ENCODE measurements at regions not wholly inside any gene's neighbourhood (a gene's known extent, or its start where the extent isn't known, plus 50 kb on each side); places are given as distances from the start of the nearest gene placed in this dataset.

DNA sequence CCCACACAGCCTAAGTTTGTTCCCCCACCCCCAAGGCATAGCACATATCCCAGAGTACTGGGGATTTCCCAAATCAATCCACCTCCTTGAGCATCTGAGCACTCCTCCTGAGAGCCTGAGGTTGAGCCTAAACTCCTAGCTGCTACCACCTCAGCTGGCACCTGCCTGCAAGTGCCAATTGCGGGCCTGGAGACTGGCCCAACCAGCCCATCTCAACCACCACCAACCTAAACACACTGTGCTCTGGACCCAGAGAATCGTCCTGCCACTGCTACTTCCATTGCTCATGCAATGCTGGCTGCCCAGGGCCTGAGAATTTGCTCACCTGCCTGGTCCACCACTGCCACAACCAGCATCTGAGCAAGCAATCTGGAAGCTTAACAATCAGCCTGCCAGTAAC is 177.1 kb downstream of the FGF13 start:
- peaks cover 0 to 12% of the 10 kb centered on the region in 2 donors for H3K27me3 ChIP-seq

DNA sequence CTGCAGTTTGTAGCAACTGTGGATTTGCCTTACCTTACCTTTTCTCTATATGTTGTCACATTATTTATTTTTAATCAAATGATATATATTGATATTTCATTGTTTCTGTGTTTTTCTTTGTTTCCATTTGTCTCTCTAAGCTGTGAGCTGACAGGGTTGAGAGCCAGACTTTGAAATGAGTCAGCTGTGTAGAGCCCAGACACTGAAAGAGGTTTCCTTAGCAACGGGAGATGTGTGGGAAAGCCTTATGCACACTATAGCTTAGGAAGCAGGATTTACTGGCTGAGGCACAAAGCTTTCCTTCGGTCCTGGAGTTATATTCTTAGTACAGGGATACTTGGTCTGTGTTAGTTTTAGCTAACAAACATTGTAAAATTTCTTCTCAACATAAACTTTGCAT is 192.2 kb downstream of the FGF13 start:
- intact Hi-C loops (cut with DNase I; ENCODE audit: low total_unique reads) = no loop called here
- Histone ChIP-seq H3K27me3 (peaks cover 0 to 19% of the 10 kb centered on the region in 2 donors), H3K9me3 (no peaks in the 10 kb centered on the region), H3K4me3 (no peak overlapping the region), H3K4me1 (no peaks in the 10 kb centered on the region), H3K36me3 (no peaks in the 10 kb centered on the region), H3K27ac (no peak overlapping the region)
- no peak for DNase-seq (ENCODE audit: low spot score in 2 of 2)
- TF ChIP-seq POLR2AphosphoS5 (IDR thresholded peaks at IDR 0.05) (no peak), POLR2A (IDR thresholded peaks at IDR 0.05) (no peak)

More for the DNA sequence above, 177.1 kb downstream of the FGF13 start:
- H3K4me1 ChIP-seq = no peaks in the 10 kb centered on the region
- no peak overlapping the region for H3K27ac ChIP-seq
- H3K9me3 ChIP-seq = peaks cover 0 to 8% of the 10 kb centered on the region in 2 donors
- intact Hi-C loops (cut with DNase I; ENCODE audit: low total_unique reads) = no loop called here
- H3K4me3 ChIP-seq = no peak overlapping the region
- TF ChIP-seq, protein P1, sequence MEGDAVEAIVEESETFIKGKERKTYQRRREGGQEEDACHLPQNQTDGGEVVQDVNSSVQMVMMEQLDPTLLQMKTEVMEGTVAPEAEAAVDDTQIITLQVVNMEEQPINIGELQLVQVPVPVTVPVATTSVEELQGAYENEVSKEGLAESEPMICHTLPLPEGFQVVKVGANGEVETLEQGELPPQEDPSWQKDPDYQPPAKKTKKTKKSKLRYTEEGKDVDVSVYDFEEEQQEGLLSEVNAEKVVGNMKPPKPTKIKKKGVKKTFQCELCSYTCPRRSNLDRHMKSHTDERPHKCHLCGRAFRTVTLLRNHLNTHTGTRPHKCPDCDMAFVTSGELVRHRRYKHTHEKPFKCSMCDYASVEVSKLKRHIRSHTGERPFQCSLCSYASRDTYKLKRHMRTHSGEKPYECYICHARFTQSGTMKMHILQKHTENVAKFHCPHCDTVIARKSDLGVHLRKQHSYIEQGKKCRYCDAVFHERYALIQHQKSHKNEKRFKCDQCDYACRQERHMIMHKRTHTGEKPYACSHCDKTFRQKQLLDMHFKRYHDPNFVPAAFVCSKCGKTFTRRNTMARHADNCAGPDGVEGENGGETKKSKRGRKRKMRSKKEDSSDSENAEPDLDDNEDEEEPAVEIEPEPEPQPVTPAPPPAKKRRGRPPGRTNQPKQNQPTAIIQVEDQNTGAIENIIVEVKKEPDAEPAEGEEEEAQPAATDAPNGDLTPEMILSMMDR (IDR thresholded peaks at IDR 0.05) = no peak
- no peak for DNase-seq (ENCODE audit: low spot score in 2 of 2)
- no peaks in the 10 kb centered on the region for H3K36me3 ChIP-seq

DNA sequence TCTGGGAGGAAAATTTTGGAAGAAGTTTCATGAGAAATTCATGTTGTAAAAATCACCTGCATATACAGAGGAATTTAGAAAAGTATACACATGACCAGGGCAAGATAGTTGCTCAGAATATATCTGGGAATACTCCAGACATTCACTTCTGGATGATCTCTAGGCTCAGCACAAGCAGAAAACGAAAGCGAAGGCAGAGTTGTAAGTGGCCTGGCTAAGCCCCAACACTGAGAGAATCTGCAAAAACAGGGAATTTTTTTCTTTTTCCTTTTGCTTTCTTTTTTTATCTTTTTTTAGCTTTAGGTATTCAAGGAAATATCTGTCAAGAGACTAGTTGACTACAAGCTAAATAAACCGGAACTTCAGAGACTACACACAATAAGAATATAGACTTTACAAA is 207.2 kb downstream of the FGF13 start:
- no peaks in the 10 kb centered on the region for H3K36me3 ChIP-seq
- H3K4me1 ChIP-seq = no peaks in the 10 kb centered on the region
- TF ChIP-seq, protein P1 (IDR thresholded peaks at IDR 0.05) = no peak
- no peak for TF ChIP-seq POLR2A (IDR thresholded peaks at IDR 0.05)
- TF ChIP-seq POLR2AphosphoS5 (IDR thresholded peaks at IDR 0.05) = no peak
- intact Hi-C loops (cut with DNase I; ENCODE audit: low total_unique reads) = no loop called here
- peaks cover 0 to 11% of the 10 kb centered on the region in 2 donors for H3K9me3 ChIP-seq
- no peak for DNase-seq (ENCODE audit: low spot score in 2 of 2)
- H3K4me3 ChIP-seq = peak overlapping the region in 1 of 3 donors; percentile 15
- H3K27me3 ChIP-seq = peaks cover 0 to 15% of the 10 kb centered on the region in 2 donors
- no peak overlapping the region for H3K27ac ChIP-seq

DNA sequence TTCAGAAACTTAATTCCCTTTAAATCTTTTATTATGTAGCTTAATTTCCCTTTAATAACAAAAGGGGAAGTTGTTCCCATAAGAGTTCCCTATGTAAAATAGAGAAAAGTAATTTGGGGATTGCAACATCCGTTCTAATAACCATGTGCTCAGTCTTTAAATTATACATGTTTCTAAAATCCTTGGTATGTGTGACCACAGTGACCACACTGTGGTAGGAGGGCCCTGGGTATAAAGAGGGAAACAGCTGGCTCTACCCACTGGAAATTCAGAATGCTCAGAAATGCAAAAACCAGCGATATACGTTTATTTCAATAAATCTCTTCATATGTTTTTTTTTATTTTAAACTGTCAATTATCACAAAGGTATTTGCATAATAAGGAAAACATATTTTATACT is 219.1 kb downstream of the FGF13 start:
- H3K4me1 ChIP-seq = no peaks in the 10 kb centered on the region
- intact Hi-C loops (cut with DNase I; ENCODE audit: low total_unique reads) = no loop called here
- no peak for DNase-seq (ENCODE audit: low spot score in 2 of 2)
- no peaks in the 10 kb centered on the region for H3K36me3 ChIP-seq
- TF ChIP-seq POLR2A (IDR thresholded peaks at IDR 0.05) (no peak), POLR2AphosphoS5 (IDR thresholded peaks at IDR 0.05) (no peak)
- no peaks in the 10 kb centered on the region for H3K9me3 ChIP-seq
- no peak overlapping the region for H3K27ac ChIP-seq
- no peak overlapping the region for H3K4me3 ChIP-seq
- H3K27me3 ChIP-seq = peaks cover 0 to 11% of the 10 kb centered on the region in 2 donors

DNA sequence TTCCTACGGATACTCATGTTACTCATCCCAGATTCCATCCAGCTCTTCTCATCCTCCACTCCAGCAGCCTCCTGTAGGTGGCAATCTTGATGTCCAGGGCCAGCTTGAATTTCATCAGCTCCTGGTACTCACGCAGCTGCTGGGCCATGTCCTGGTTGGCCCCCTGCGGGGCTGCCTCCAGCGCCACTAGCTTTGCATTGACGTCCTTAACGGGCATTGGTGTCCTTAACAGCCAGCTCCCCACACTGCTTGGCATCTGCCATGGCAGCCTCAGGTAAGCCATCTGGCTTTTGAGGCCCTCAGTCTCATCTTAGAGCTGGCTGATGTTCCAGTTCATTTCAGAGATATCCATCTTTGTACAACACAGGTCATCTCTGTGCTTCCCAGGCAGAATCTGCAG is 223.7 kb downstream of the FGF13 start:
- no peak overlapping the region for H3K4me3 ChIP-seq
- no peaks in the 10 kb centered on the region for H3K9me3 ChIP-seq
- no peak for DNase-seq (ENCODE audit: low spot score in 2 of 2)
- H3K36me3 ChIP-seq = no peaks in the 10 kb centered on the region
- no peaks in the 10 kb centered on the region for H3K4me1 ChIP-seq
- TF ChIP-seq, protein P1 (IDR thresholded peaks at IDR 0.05) = no peak
- no peak for TF ChIP-seq POLR2AphosphoS5 (IDR thresholded peaks at IDR 0.05)
- TF ChIP-seq POLR2A (IDR thresholded peaks at IDR 0.05) = no peak
- H3K27ac ChIP-seq = no peak overlapping the region
- intact Hi-C loops (cut with DNase I; ENCODE audit: low total_unique reads) = no loop called here
- peaks cover 0 to 19% of the 10 kb centered on the region in 2 donors for H3K27me3 ChIP-seq

DNA sequence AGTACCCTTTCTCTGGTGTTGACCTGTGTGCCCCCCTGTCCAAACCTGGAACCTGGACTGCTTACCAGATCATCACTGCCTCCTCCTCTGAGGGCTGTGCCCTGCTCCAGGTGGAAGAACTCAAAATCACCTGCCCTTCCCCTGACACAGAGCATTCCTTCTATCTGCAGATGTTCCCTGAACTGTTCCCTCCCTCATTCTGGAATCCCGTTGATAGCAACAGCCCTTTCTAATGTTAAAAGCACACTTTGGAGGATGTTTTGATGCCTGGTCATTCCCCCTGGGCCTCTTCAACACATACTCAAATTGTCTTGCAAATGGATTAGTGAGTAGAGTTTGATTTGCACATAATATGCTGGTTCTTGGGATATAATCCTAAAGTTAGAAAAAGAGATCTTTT is 225.8 kb downstream of the FGF13 start:
- Histone ChIP-seq H3K4me1 (no peaks in the 10 kb centered on the region), H3K27me3 (peaks cover 0 to 29% of the 10 kb centered on the region in 2 donors), H3K9me3 (no peaks in the 10 kb centered on the region), H3K27ac (no peak overlapping the region), H3K4me3 (no peak overlapping the region), H3K36me3 (no peaks in the 10 kb centered on the region)
- intact Hi-C loops (cut with DNase I; ENCODE audit: low total_unique reads) = no loop called here
- DNase-seq (ENCODE audit: low spot score in 2 of 2) = no peak
- no peak for TF ChIP-seq POLR2AphosphoS5 (IDR thresholded peaks at IDR 0.05)
- TF ChIP-seq POLR2A (IDR thresholded peaks at IDR 0.05) = no peak
- TF ChIP-seq, protein P1 (IDR thresholded peaks at IDR 0.05) = no peak
